A549 (cell line): ENCODE measurements at regions not wholly inside any gene's neighbourhood (a gene's known extent, or its start where the extent isn't known, plus 50 kb on each side); places are given as distances from the start of the nearest gene placed in this dataset.

Experiments
- CBX2 ChIP-seq: fragments of 200-600 bp; sonication (generic); IDR thresholded peaks from 2 replicates; pipeline ENCODE4 v1.6.1; 2016; ENCODE audit warnings: low read depth, mild to moderate bottlenecking, borderline replicate concordance
- CHD2 ChIP-seq: fragments of 150-350 bp; IDR thresholded peaks from 2 replicates; pipeline ENCODE4 v1.6.1; 2014; ENCODE audit warnings: low read length; ENCODE audit not compliant: partially characterized antibody
- CTCF ChIP-seq: fragments of >200 bp; sonication (Bioruptor Twin); formaldehyde crosslinking; IDR thresholded peaks from 3 replicates; pipeline ENCODE4 v1.5.1; 2016
- EHMT2 ChIP-seq: fragments of 200-600 bp; sonication (generic); IDR thresholded peaks from 2 replicates; pipeline ENCODE4 v1.6.1; 2016; ENCODE audit warnings: antibody characterized with exemption, low read depth, mild to moderate bottlenecking, moderate library complexity
- FOSB ChIP-seq: fragments of 250-450 bp; sonication (Bioruptor Pico); IDR thresholded peaks from 2 replicates; pipeline ENCODE4 v1.5.0; 2020; ENCODE audit warnings: mild to moderate bottlenecking, moderate library complexity
- HEYL ChIP-seq: fragments of 250-450 bp; sonication (Bioruptor Pico); IDR thresholded peaks from 2 replicates; pipeline ENCODE4 v1.8.0; 2021; ENCODE audit warnings: mild to moderate bottlenecking, moderate library complexity
- MAFK ChIP-seq: fragments of 450-650 bp; IDR thresholded peaks from 2 replicates; pipeline ENCODE4 v1.6.1; 2014; ENCODE audit not compliant: partially characterized antibody
- MYC ChIP-seq: IDR thresholded peaks from 2 replicates; pipeline ENCODE4 v1.6.1; 2012; ENCODE audit warnings: mild to moderate bottlenecking, inconsistent platforms, low read length, improper control_type of control experiment, borderline replicate concordance
- NPAS2 ChIP-seq: fragments of 250-450 bp; sonication (Bioruptor Pico); IDR thresholded peaks from 2 replicates; pipeline ENCODE4 v1.8.0; 2022; ENCODE audit warnings: mild to moderate bottlenecking, moderate library complexity, borderline replicate concordance
- POLR2A ChIP-seq: IDR thresholded peaks from 2 replicates; pipeline ENCODE4 v1.6.1; 2012; ENCODE audit warnings: mild to moderate bottlenecking, low read length
- RCOR1 ChIP-seq: fragments of 150-350 bp; IDR thresholded peaks from 2 replicates; pipeline ENCODE4 v1.6.1; 2014; ENCODE audit warnings: antibody characterized with exemption, low read length, low read depth
- RFX5 ChIP-seq: fragments of 450-650 bp; IDR thresholded peaks from 2 replicates; pipeline ENCODE4 v1.7.1; 2014; ENCODE audit warnings: antibody characterized with exemption, mild to moderate bottlenecking, moderate library complexity
- USF2 ChIP-seq: fragments of 450-650 bp; IDR thresholded peaks from 2 replicates; pipeline ENCODE4 v1.6.1; 2014; ENCODE audit warnings: antibody characterized with exemption
- ZFP36 ChIP-seq: fragments of 450-650 bp; IDR thresholded peaks from 2 replicates; pipeline ENCODE4 v1.6.1; 2014; ENCODE audit warnings: borderline replicate concordance; ENCODE audit not compliant: partially characterized antibody

GRCh38 chr6:141088171-141088570, 1044.6 kb upstream of the GJE1 start:
- TF ChIP-seq CBX2, result no peak
- no peak for TF ChIP-seq HEYL
- no peak for TF ChIP-seq MAFK
- no peak for TF ChIP-seq CTCF
- TF ChIP-seq RFX5, result no peak
- TF ChIP-seq ZFP36, result no peak
- no peak for TF ChIP-seq MYC
- no peak for TF ChIP-seq RCOR1
- no peak for TF ChIP-seq USF2
- TF ChIP-seq CHD2, result no peak
- no peak for TF ChIP-seq EHMT2
- TF ChIP-seq POLR2A, result no peak
- TF ChIP-seq FOSB (CRISPR knock-in tag), result no peak
- no peak for TF ChIP-seq NPAS2 (CRISPR knock-in tag)
